ENCODE measurements at regions not wholly inside any gene's neighbourhood (a gene's known extent, or its start where the extent isn't known, plus 50 kb on each side); places are given as distances from the start of the nearest gene placed in this dataset.

GRCh38 chr10:3408603-3409365 is 236.2 kb upstream of the PITRM1 start:
- Histone ChIP-seq H3K4me2 (no peak overlapping the region; a peak in 1 of 22 replicates), H3K27ac (no peak overlapping the region)
- no peak for TF ChIP-seq Cebpa-rat (IDR thresholded peaks at IDR 0.05)

GRCh38 chr10:3407208-3407607 is 234.6 kb upstream of the PITRM1 start:
- H3K4me2 ChIP-seq = peak overlapping the region in 1 of 11 experiments; percentile 26; a peak in 1 of 22 replicates
- no peak overlapping the region for H3K4me3 ChIP-seq
- no peaks in the 10 kb centered on the region for H4K20me1 ChIP-seq
- no peak for TF ChIP-seq Cebpa-rat (IDR thresholded peaks at IDR 0.05)
- no peak overlapping the region for H3K27ac ChIP-seq
- H3K27me3 ChIP-seq = no peaks in the 10 kb centered on the region
- H3K4me1 ChIP-seq = peaks cover 4 to 18% (median 10%) of the 10 kb centered on the region in 10 experiments; a peak in 12 of 20 replicates
- H3K36me3 ChIP-seq = no peaks in the 10 kb centered on the region
- peaks cover 18 to 35% (median 29%) of the 10 kb centered on the region in 11 experiments for H3K9me3 ChIP-seq (replicated peaks in 1 of 11)
- H3K9ac ChIP-seq = no peak overlapping the region

More at GRCh38 chr10:3408603-3409365, 236.2 kb upstream of the PITRM1 start:
- Histone ChIP-seq H3K4me3 (no peak overlapping the region), H3K9ac (no peak overlapping the region), H4K20me1 (no peaks in the 10 kb centered on the region), H3K4me1 (peaks cover 4 to 16% (median 8%) of the 10 kb centered on the region in 10 experiments; a peak in 12 of 20 replicates), H3K36me3 (no peaks in the 10 kb centered on the region), H3K9me3 (replicated peaks in 1 of 11) (peaks cover 18 to 41% (median 29%) of the 10 kb centered on the region in 11 experiments), H3K27me3 (no peaks in the 10 kb centered on the region)

GRCh38 chr10:3406556-3406955 is 234.0 kb upstream of the PITRM1 start:
- H3K36me3 ChIP-seq = no peaks in the 10 kb centered on the region
- H3K4me2 ChIP-seq = peak overlapping the region in 4 of 11 experiments; percentile 5 to 26 (median 20); a peak in 2 of 22 replicates
- peaks cover 4 to 18% (median 10%) of the 10 kb centered on the region in 10 experiments; a peak in 12 of 20 replicates for H3K4me1 ChIP-seq
- peaks cover 12 to 29% (median 23%) of the 10 kb centered on the region in 11 experiments for H3K9me3 ChIP-seq (replicated peaks in 1 of 11)
- H3K4me3 ChIP-seq = no peak overlapping the region
- no peak overlapping the region for H3K27ac ChIP-seq
- TF ChIP-seq Cebpa-rat (IDR thresholded peaks at IDR 0.05) = no peak
- H4K20me1 ChIP-seq = no peaks in the 10 kb centered on the region
- H3K9ac ChIP-seq = no peak overlapping the region
- H3K27me3 ChIP-seq = no peaks in the 10 kb centered on the region

GRCh38 chr10:3404381-3404780 is 231.8 kb upstream of the PITRM1 start:
- H3K36me3 ChIP-seq = no peaks in the 10 kb centered on the region
- no peaks in the 10 kb centered on the region for H4K20me1 ChIP-seq
- H3K27me3 ChIP-seq = no peaks in the 10 kb centered on the region
- no peak overlapping the region for H3K27ac ChIP-seq
- H3K9ac ChIP-seq = no peak overlapping the region
- no peak for TF ChIP-seq Cebpa-rat (IDR thresholded peaks at IDR 0.05)
- H3K4me1 ChIP-seq = peaks cover 4 to 24% (median 16%) of the 10 kb centered on the region in 10 experiments; a peak in 17 of 20 replicates
- H3K4me3 ChIP-seq = no peak overlapping the region
- no peak overlapping the region for H3K4me2 ChIP-seq
- H3K9me3 ChIP-seq (replicated peaks in 1 of 11) = peaks cover 0 to 17% (median 7%) of the 10 kb centered on the region in 11 experiments; a peak in 10 of 22 replicates

GRCh38 chr10:3402187-3402751 is 229.7 kb upstream of the PITRM1 start:
- no peak overlapping the region for H3K9ac ChIP-seq
- no peak overlapping the region for H3K27ac ChIP-seq
- no peaks in the 10 kb centered on the region for H3K27me3 ChIP-seq
- peaks cover 0 to 17% (median 7%) of the 10 kb centered on the region in 11 experiments; a peak in 10 of 22 replicates for H3K9me3 ChIP-seq (replicated peaks in 1 of 11)
- no peaks in the 10 kb centered on the region for H3K36me3 ChIP-seq
- no peak for TF ChIP-seq Cebpa-rat (IDR thresholded peaks at IDR 0.05)
- H3K4me1 ChIP-seq = peaks cover 4 to 33% (median 18%) of the 10 kb centered on the region in 10 experiments; a peak in 17 of 20 replicates
- no peak overlapping the region for H3K4me3 ChIP-seq
- no peak overlapping the region for H3K4me2 ChIP-seq
- H4K20me1 ChIP-seq = no peaks in the 10 kb centered on the region

GRCh38 chr10:3401491-3401938 is 228.9 kb upstream of the PITRM1 start:
- Histone ChIP-seq H3K4me3 (no peak overlapping the region), H3K36me3 (no peaks in the 10 kb centered on the region), H3K9ac (no peak overlapping the region), H3K27me3 (no peaks in the 10 kb centered on the region), H3K9me3 (replicated peaks in 1 of 11) (peaks cover 0 to 11% (median 3%) of the 10 kb centered on the region in 11 experiments; a peak in 10 of 22 replicates), H3K4me1 (peaks cover 1 to 33% (median 14%) of the 10 kb centered on the region in 10 experiments; a peak in 16 of 20 replicates), H4K20me1 (no peaks in the 10 kb centered on the region), H3K4me2 (no peak overlapping the region), H3K27ac (no peak overlapping the region)
- no peak for TF ChIP-seq Cebpa-rat (IDR thresholded peaks at IDR 0.05)

- H3K4me2 ChIP-seq = 0 out of 22 replicates have a peak overlapping the region, but pooled peaks of 2 of the 11 experiments have one; percentile 13 to 38
- peaks cover 3 to 42% (median 19%) of the 10 kb centered on the region in 10 experiments; a peak in 19 of 20 replicates for H3K4me1 ChIP-seq
- no peak overlapping the region for H3K9ac ChIP-seq
- peaks cover 0 to 8% (median 0%) of the 10 kb centered on the region in 11 experiments; a peak in 2 of 22 replicates for H3K9me3 ChIP-seq (replicated peaks in 1 of 11)
- H3K27me3 ChIP-seq = no peaks in the 10 kb centered on the region
- no peak for TF ChIP-seq Cebpa-rat (IDR thresholded peaks at IDR 0.05)
- no peak overlapping the region for H3K27ac ChIP-seq
- H3K36me3 ChIP-seq = no peaks in the 10 kb centered on the region
- H4K20me1 ChIP-seq = no peaks in the 10 kb centered on the region
- H3K4me3 ChIP-seq = no peak overlapping the region
Observed at GRCh38 chr10:3400348-3400747, 227.8 kb upstream of the PITRM1 start.

GRCh38 chr10:3399756-3400155 is 227.2 kb upstream of the PITRM1 start:
- Histone ChIP-seq H3K27me3 (no peaks in the 10 kb centered on the region), H3K4me3 (no peak overlapping the region), H3K9ac (no peak overlapping the region), H4K20me1 (no peaks in the 10 kb centered on the region), H3K9me3 (replicated peaks in 1 of 11) (peaks cover 0 to 7% (median 2%) of the 10 kb centered on the region in 11 experiments; a peak in 15 of 22 replicates), H3K4me2 (peak overlapping the region in 8 of 11 experiments; percentile 0 to 38 (median 17); a peak in 10 of 22 replicates), H3K36me3 (no peaks in the 10 kb centered on the region), H3K4me1 (peaks cover 9 to 48% (median 25%) of the 10 kb centered on the region in 10 experiments; a peak in 19 of 20 replicates), H3K27ac (no peak overlapping the region)
- no peak for TF ChIP-seq Cebpa-rat (IDR thresholded peaks at IDR 0.05)
